Right atrium auricular region (tissue), 2 donors: ENCODE measurements at regions not wholly inside any gene's neighbourhood (a gene's known extent, or its start where the extent isn't known, plus 50 kb on each side); places are given as distances from the start of the nearest gene placed in this dataset.
"Not testable (repeated sequence)": the region's sequence is repeated elsewhere in the genome, so short reads cannot be mapped to it uniquely, and the experiment has no call there.

Experiments used
- DNase-seq: peaks from one replicate; pipeline ENCODE4 v3.0.0-alpha.2; 2019; ENCODE audit warnings: low spot score
- H3K27ac ChIP-seq, 2 donors: fragments of 200-600 bp; sonication (generic); 1 replicate in 1 of 2; 2 replicates in 1 of 2; pipeline ENCODE4 v1.5.1; 2016 to 2019
- H3K27me3 ChIP-seq, 2 donors: fragments of 200-600 bp; sonication (generic); one replicate each; pipeline versions ENCODE4 v1.5.1 to v1.6.0; 2017 to 2019
- H3K36me3 ChIP-seq: fragments of 200-600 bp; sonication (generic); one replicate; pipeline ENCODE4 v1.5.1; 2016
- H3K4me1 ChIP-seq, 2 donors: fragments of 200-600 bp; sonication (generic); one replicate each; pipeline versions ENCODE4 v1.5.1 to v1.6.0; 2017 to 2019
- H3K4me3 ChIP-seq, 2 donors: fragments of 200-600 bp; sonication (generic); 1 replicate in 1 of 2; 2 replicates in 1 of 2; pipeline ENCODE4 v1.5.1; 2017 to 2019; ENCODE audit warnings: mild to moderate bottlenecking in 1 of 2, moderate library complexity in 1 of 2
- H3K9me3 ChIP-seq, 2 donors: fragments of 200-600 bp; sonication (generic); one replicate each; pipeline ENCODE4 v1.5.1; 2019
- TF ChIP-seq, protein P1 (sequence below), 2 donors: fragments of 200-600 bp; sonication (generic); IDR thresholded peaks; one replicate each; pipeline ENCODE4 v1.5.1; 2019; ENCODE audit warnings: antibody characterized with exemption in 2 of 2

DNA sequence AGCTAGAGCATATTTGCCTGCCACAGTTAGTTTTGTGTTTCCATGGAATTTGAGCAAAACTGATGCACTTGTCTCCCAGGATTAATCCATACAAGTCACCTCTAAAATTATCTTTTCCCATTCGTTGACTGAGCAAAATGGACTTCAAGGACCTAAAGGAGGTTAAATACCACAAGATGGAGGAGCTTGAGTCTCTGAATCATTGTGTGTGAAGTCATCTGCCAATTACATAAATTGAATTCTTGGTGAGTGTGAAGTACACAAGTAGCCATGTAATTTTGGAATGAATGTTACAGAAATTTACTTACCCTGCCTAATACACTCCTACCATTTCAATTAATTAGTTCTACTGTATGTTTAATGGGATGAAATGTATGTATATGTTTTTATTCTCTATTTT is 501.7 kb upstream of the POT1 start:
- Histone ChIP-seq H3K4me3 (no peak overlapping the region), H3K4me1 (no peaks in the 10 kb centered on the region), H3K27ac (no peak overlapping the region), H3K36me3 (no peaks in the 10 kb centered on the region), H3K9me3 (no peaks in the 10 kb centered on the region), H3K27me3 (peaks cover 0 to 3% of the 10 kb centered on the region in 2 donors)
- no peak for DNase-seq
- TF ChIP-seq, protein P1, sequence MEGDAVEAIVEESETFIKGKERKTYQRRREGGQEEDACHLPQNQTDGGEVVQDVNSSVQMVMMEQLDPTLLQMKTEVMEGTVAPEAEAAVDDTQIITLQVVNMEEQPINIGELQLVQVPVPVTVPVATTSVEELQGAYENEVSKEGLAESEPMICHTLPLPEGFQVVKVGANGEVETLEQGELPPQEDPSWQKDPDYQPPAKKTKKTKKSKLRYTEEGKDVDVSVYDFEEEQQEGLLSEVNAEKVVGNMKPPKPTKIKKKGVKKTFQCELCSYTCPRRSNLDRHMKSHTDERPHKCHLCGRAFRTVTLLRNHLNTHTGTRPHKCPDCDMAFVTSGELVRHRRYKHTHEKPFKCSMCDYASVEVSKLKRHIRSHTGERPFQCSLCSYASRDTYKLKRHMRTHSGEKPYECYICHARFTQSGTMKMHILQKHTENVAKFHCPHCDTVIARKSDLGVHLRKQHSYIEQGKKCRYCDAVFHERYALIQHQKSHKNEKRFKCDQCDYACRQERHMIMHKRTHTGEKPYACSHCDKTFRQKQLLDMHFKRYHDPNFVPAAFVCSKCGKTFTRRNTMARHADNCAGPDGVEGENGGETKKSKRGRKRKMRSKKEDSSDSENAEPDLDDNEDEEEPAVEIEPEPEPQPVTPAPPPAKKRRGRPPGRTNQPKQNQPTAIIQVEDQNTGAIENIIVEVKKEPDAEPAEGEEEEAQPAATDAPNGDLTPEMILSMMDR (IDR thresholded peaks at IDR 0.05), result no peak

DNA sequence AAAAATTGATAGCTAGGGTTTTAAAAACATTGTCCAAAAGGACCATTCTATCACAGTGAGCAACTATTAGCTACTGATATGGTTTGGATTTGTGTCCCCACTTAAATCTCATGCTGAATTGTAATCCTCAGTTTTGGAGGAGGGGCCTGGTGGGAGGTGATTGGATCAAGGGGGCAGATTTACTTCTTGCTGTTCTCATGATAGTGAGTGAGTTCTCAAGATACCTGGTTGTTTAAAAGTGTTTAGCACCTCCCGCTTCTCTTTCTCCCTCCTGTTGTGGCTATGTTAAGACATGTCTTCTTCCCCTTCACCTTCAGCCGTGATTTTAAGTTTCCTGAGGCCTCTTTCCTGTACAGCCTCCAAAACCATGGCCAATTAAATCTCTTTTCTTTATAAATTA is 500.4 kb upstream of the POT1 start:
- DNase-seq, result no peak
- no peaks in the 10 kb centered on the region for H3K9me3 ChIP-seq
- H3K27me3 ChIP-seq, result peaks cover 0 to 3% of the 10 kb centered on the region in 2 donors
- no peaks in the 10 kb centered on the region for H3K36me3 ChIP-seq
- TF ChIP-seq, protein P1 (IDR thresholded peaks at IDR 0.05), result no peak
- H3K27ac ChIP-seq, result no peak overlapping the region
- H3K4me3 ChIP-seq, result no peak overlapping the region
- no peaks in the 10 kb centered on the region for H3K4me1 ChIP-seq

DNA sequence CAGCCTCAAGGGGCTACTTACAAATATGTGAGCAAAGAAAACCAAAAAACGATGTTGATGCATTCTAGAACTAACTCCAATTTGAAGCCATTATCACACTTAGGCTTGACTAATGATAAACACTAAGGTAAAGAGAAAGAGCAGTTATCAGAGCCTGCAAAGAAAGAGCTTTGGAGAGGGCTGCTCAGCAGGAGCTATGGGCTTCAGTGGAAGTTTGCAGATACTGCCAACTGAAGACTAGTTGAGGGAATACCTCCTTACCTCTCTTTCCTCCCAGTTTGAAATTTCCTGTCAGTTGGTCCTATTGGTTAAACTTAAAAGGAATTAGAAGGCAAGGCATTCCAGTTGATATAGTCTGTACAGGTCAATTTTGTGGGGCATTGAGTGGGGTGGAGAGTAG is 498.1 kb upstream of the POT1 start:
- Histone ChIP-seq H3K4me1 (no peaks in the 10 kb centered on the region), H3K27ac (no peak overlapping the region), H3K4me3 (no peak overlapping the region), H3K9me3 (no peaks in the 10 kb centered on the region), H3K36me3 (no peaks in the 10 kb centered on the region), H3K27me3 (peaks cover 0 to 3% of the 10 kb centered on the region in 2 donors)
- no peak for DNase-seq
- TF ChIP-seq, protein P1 (IDR thresholded peaks at IDR 0.05), result no peak

DNA sequence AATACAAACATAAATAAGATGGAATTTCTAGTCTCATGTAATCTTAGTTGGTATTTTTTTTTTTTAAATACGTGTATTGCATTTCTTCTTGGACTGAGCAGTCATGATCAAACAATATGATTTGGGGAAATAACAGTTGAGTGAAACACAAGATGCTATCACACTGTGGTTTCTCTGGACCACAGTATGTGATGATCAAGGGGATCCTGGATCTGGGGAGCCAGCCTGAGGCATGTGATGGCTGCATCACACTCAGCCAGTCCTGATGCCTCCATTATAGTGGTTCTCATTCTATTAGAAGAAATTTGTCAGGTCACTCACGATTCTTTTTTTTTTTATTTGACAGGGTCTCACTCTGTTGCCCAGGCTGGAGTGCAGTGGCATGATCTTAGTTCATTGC is 495.9 kb upstream of the POT1 start:
- TF ChIP-seq, protein P1 (IDR thresholded peaks at IDR 0.05), result no peak
- Histone ChIP-seq H3K27me3 (peaks cover 0 to 3% of the 10 kb centered on the region in 2 donors), H3K4me3 (no peak overlapping the region), H3K36me3 (no peaks in the 10 kb centered on the region), H3K9me3 (no peaks in the 10 kb centered on the region), H3K4me1 (no peaks in the 10 kb centered on the region), H3K27ac (no peak overlapping the region)
- DNase-seq, result no peak

DNA sequence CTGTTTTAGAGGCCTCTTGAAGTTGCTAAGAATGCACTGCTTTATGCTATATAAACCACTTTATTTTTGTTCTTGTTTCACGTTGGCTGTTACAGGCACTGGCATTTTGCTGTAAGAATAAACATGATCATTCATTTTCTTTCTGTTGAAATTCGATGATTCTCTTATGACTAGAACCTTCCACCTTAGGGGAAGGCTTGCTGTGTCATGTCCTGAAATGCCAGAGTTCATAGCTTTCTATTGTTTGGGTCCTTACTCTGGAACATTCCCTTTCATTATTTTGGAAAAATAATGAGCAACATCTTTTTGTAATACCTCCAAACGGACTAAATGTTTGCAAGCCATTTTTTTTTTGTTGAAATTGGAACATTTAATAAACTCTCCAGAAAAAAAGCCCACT is 495.1 kb upstream of the POT1 start:
- Histone ChIP-seq H3K9me3 (no peaks in the 10 kb centered on the region), H3K36me3 (no peaks in the 10 kb centered on the region), H3K4me3 (no peak overlapping the region), H3K27me3 (peaks cover 0 to 3% of the 10 kb centered on the region in 2 donors), H3K27ac (no peak overlapping the region), H3K4me1 (no peaks in the 10 kb centered on the region)
- TF ChIP-seq, protein P1 (IDR thresholded peaks at IDR 0.05), result no peak
- DNase-seq, result no peak

DNA sequence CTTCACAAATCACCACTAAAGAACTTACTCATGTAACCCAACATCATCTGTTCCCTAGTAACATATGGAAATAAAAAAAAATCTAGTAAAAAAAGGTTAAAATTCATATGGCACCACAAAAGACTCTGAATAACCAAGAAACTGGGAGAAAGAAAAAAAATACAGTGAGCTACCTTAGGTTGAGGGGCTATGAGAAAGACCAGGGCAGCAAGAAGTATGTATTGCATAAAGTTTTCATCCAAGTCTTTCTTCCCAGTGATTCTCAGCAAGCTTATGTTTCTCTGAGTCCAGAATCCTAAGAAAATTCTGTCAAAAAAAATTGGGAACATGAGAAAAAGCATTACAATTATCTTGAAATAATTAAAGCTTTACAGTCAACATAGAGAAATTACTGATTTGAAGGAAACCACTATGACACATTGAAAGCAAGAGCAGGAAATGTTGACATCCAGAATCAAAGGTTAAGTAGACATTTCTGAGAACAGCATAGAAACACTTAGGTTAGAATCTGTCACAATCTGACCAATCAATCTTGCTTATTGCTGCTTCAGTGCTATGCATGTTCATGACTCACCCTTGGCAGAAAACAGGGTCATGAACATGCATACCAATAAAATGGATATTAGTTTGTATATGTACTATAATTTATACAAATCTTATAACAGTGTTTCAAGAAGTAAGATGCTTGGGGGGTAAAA is 494.0 kb upstream of the POT1 start:
- Histone ChIP-seq H3K36me3 (no peaks in the 10 kb centered on the region), H3K27me3 (peaks cover 0 to 3% of the 10 kb centered on the region in 2 donors), H3K4me3 (no peak overlapping the region), H3K9me3 (no peaks in the 10 kb centered on the region), H3K27ac (no peak overlapping the region), H3K4me1 (no peaks in the 10 kb centered on the region)
- TF ChIP-seq, protein P1 (IDR thresholded peaks at IDR 0.05), result no peak
- DNase-seq, result no peak

DNA sequence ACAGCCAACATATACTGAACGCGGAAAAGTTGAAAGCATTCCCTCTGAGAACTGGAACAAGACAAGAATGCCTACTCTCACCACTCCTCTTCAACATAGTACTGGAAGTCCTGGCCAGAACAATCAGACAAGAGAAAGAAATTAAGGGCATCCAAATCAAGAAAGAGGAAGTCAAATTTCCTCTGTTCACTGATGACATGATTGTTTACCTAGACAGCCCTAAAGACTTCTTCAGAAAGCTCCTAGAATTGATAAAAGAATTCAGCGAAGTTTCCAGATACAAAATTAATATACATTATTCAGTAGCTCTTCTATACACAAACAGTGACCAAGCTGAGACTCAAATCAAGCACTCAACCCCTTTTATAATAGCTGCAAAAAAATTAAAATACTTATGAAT is 491.8 kb upstream of the POT1 start:
- H3K27ac ChIP-seq, H3K4me3 ChIP-seq, H3K9me3 ChIP-seq, H3K27me3 ChIP-seq, H3K4me1 ChIP-seq, H3K36me3 ChIP-seq, DNase-seq: not testable (repeated sequence)
